ENCODE measurements at regions not wholly inside any gene's neighbourhood (a gene's known extent, or its start where the extent isn't known, plus 50 kb on each side); places are given as distances from the start of the nearest gene placed in this dataset.

DNA sequence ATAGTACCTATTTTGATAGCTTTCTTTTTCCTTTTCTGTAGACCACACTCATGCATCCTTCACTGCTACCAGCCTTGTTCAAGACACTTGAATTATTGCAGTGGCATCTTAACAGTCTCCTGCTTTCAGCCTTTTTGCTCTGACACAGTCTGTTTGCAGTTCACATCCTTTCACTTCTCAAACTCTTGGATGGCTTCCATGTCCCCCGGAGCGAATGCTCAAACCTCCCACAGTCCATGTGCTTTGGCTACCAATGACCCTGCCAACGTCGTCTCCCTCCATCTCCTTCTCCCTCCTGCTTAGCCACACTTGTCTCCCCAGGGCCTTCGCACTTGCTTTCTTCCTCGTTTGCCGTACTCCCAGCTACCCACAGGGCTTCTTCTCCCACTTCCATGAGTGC lies 270.0 kb upstream of the ZFP64 start:
- TF ChIP-seq, protein P1, sequence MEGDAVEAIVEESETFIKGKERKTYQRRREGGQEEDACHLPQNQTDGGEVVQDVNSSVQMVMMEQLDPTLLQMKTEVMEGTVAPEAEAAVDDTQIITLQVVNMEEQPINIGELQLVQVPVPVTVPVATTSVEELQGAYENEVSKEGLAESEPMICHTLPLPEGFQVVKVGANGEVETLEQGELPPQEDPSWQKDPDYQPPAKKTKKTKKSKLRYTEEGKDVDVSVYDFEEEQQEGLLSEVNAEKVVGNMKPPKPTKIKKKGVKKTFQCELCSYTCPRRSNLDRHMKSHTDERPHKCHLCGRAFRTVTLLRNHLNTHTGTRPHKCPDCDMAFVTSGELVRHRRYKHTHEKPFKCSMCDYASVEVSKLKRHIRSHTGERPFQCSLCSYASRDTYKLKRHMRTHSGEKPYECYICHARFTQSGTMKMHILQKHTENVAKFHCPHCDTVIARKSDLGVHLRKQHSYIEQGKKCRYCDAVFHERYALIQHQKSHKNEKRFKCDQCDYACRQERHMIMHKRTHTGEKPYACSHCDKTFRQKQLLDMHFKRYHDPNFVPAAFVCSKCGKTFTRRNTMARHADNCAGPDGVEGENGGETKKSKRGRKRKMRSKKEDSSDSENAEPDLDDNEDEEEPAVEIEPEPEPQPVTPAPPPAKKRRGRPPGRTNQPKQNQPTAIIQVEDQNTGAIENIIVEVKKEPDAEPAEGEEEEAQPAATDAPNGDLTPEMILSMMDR (IDR thresholded peaks at IDR 0.05) = no peak
- TF ChIP-seq POLR2AphosphoS5 (IDR thresholded peaks at IDR 0.05) (no peak), POLR2A (IDR thresholded peaks at IDR 0.05; ENCODE audit: low read depth) (no peak)

Data from esophagus muscularis mucosa (tissue), 3 donors.